Adrenal gland (tissue), 9 donors: ENCODE measurements at regions not wholly inside any gene's neighbourhood (a gene's known extent, or its start where the extent isn't known, plus 50 kb on each side); places are given as distances from the start of the nearest gene placed in this dataset.

Experiments
- DNase-seq, 7 donors: peaks; one replicate each; pipeline ENCODE4 v3.0.0-alpha.2; 2019 to 2020
- H3K27ac ChIP-seq, 5 donors: fragments of 200-600 bp; sonication (generic) in 4 of 5; 1 replicate in 3 of 5; 2 replicates in 2 of 5; pipeline versions ENCODE4 v1.5.1 to v1.8.0; 2016 to 2020; ENCODE audit warnings: mild to moderate bottlenecking in 1 of 5
- H3K27me3 ChIP-seq: fragments of 200-600 bp; 2 replicates; pipeline ENCODE4 v1.8.0; 2021
- H3K36me3 ChIP-seq, 2 donors: fragments of 200-600 bp; replicated peaks in 1 of 2; 1 replicate in 1 of 2; 2 replicates in 1 of 2; pipeline versions ENCODE4 v1.5.1 to v1.8.0; 2018 to 2022
- H3K4me1 ChIP-seq, 2 donors: fragments of 200-600 bp; replicated peaks in 1 of 2; 1 replicate in 1 of 2; 2 replicates in 1 of 2; pipeline versions ENCODE4 v1.5.1 to v1.8.0; 2018 to 2021
- H3K4me3 ChIP-seq, 4 donors: fragments of 200-600 bp; sonication (generic) in 3 of 4; one replicate each; pipeline ENCODE4 v1.5.1; 2016 to 2018
- H3K9me3 ChIP-seq, 3 donors: fragments of 200-600 bp; sonication (generic) in 1 of 3; replicated peaks in 1 of 3; 1 replicate in 2 of 3; 2 replicates in 1 of 3; pipeline versions ENCODE4 v1.5.1 to v1.8.0; 2016 to 2021
- CTCF ChIP-seq, 6 experiments: fragments of 450-650 bp in 4 of 6; fragments of 200-600 bp in 2 of 6; sonication (generic) in 1 of 6; IDR thresholded peaks; 1 replicate in 5 of 6; 2 replicates in 1 of 6; pipeline versions ENCODE4 v1.5.1 to v1.8.0; 2016 to 2021; ENCODE audit warnings: antibody characterized with exemption in 6 of 6, mild to moderate bottlenecking in 2 of 6, moderate library complexity in 1 of 6
- POLR2A ChIP-seq, 2 donors: fragments of 450-650 bp; IDR thresholded peaks; one replicate each; pipeline ENCODE4 v1.6.1; 2017; ENCODE audit warnings: antibody characterized with exemption in 2 of 2, mild to moderate bottlenecking in 2 of 2, moderate library complexity in 1 of 2
- WGBS, 4 donors: extraction: QIAGEN DNeasy Blood & Tissue Kit in 2 of 4; methylation state at CpG; one replicate each; pipeline versions ENCODE4 v1.1.5 to v1.1.7; 2013 to 2017; 5-methylcytosine and 5-hydroxymethylcytosine counted together
- intact Hi-C, 2 donors: fragments of 100-400 bp; cut with DNase I; formaldehyde crosslinking; loops; one replicate each; pipeline versions ENCODE4 v1.14.1 to v1.15.0; 2022 to 2023
- donor health status: healthy with polysubstance abuse.
- donor health status: Bipolar disorder and iron deficiency.
- donor health status: DM: yes; HTN: yes; CAD: no.
- donor health status: DM: no; HTN: no; CAD: no.
- donor health status: DM: no; HTN: no; CAD: no.

DNA sequence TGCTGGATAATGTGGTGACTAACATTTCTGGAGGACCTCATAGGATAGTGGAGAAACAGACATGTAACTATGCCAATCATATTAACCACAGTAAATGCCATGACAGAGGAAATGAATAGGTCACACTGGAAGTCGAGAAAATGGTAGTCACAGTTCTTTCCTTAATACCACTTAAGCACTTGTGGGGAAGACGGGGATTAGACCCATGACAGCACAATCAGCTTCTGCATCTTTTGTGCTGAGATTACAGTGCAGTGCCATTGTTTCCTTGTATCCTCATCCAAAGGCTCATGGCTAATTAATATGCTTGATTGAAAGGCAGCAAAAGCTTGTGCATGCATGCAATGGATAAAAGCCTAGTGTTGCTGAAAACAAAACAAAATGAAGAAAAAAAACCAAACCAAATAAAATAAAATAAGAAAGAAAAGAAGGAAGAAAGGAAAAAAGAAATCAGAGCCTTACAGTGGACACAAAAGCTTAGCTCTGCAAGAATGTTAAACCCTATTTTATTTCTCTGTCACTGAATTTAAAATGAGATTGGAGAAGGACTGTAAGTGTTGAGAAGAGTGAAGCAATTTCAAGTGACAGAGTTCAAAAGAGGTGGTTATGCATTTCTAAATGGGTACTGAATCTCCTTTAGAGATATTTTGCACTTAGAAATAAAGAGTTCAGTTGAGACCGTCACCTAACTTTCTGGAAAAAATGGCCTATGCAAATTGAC, 1011.9 kb downstream of the CDH8 start:
- H3K4me1 ChIP-seq, result no peaks in the 10 kb centered on the region
- H3K4me3 ChIP-seq, result no peak overlapping the region
- no peaks in the 10 kb centered on the region for H3K36me3 ChIP-seq
- intact Hi-C loops, result no loop called here
- H3K27me3 ChIP-seq, result no peaks in the 10 kb centered on the region
- no peak for DNase-seq
- H3K9me3 ChIP-seq, result no peaks in the 10 kb centered on the region
- H3K27ac ChIP-seq, result no peak overlapping the region
- WGBS, 4 donors, result 54 to 75% (median 71%) methylated on average over 3 of the region's 3 CpGs
- TF ChIP-seq CTCF (IDR thresholded peaks at IDR 0.05) (no peak), POLR2A (IDR thresholded peaks at IDR 0.05) (no peak)

GRCh38 chr16:61014869-61015268, 1021.4 kb downstream of the CDH8 start:
- Histone ChIP-seq H3K9me3 (no peaks in the 10 kb centered on the region), H3K27me3 (no peaks in the 10 kb centered on the region), H3K4me3 (no peak overlapping the region), H3K4me1 (no peaks in the 10 kb centered on the region), H3K36me3 (no peaks in the 10 kb centered on the region), H3K27ac (no peak overlapping the region)
- DNase-seq, result no peak
- intact Hi-C loops, result no loop called here
- 71 to 100% (median 75%) methylated on average over 1 to 6 of the region's 6 CpGs for WGBS, 4 donors
- TF ChIP-seq POLR2A (IDR thresholded peaks at IDR 0.05) (no peak), CTCF (IDR thresholded peaks at IDR 0.05) (no peak)

DNA sequence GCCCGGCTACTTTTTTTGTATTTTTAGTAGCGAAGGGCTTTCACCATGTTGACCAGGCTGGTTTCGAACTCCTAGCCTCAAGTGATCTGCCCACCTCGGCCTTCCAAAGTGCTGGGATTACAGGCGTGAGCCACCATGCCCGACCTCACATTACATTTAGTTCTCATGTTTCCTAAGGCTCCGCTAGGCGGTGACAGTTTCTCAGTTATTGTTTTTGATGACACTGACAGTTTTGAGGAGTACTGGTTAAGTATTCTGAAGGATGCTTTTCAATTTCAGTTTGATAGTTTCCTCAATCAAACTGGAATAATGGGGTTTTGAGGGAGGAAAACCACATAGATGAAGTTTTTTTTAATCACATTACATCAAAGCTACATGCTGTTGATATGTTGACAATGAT, 1028.5 kb downstream of the CDH8 start:
- 66 to 80% (median 74%) methylated on average over 8 of the region's 8 CpGs for WGBS, 4 donors
- no peak for DNase-seq
- no peaks in the 10 kb centered on the region for H3K27me3 ChIP-seq

DNA sequence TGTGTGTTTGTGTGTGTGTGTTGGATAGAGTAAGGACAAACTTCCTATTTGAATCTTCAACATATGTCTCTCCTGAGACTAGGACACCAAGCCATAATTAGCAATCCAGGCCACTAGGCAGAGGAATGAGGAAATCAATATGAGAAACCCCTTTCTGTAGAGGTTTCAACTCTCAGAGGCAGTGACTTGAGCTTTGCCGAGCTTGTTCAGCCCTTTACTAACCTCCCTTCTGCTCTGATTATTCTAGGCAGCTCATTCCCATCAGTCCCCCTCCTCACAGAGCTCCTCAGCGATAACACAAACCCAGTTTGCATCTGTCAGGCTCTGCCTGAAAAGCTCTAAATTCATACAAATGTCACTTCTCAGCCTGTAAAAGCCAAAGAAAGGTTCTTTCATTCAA, 1030.3 kb downstream of the CDH8 start:
- TF ChIP-seq CTCF (IDR thresholded peaks at IDR 0.05), result no peak
- TF ChIP-seq POLR2A (IDR thresholded peaks at IDR 0.05), result no peak

More for the DNA sequence above, 1028.5 kb downstream of the CDH8 start:
- Histone ChIP-seq H3K4me3 (no peak overlapping the region), H3K27ac (no peak overlapping the region), H3K9me3 (no peaks in the 10 kb centered on the region), H3K36me3 (no peaks in the 10 kb centered on the region), H3K4me1 (no peaks in the 10 kb centered on the region)
- intact Hi-C loops, result no loop called here
- TF ChIP-seq CTCF (IDR thresholded peaks at IDR 0.05) (no peak), POLR2A (IDR thresholded peaks at IDR 0.05) (no peak)

More for the DNA sequence above, 1030.3 kb downstream of the CDH8 start:
- no peak for DNase-seq
- Histone ChIP-seq H3K9me3 (no peaks in the 10 kb centered on the region), H3K4me3 (no peak overlapping the region), H3K27ac (no peak overlapping the region), H3K27me3 (no peaks in the 10 kb centered on the region), H3K36me3 (no peaks in the 10 kb centered on the region), H3K4me1 (no peaks in the 10 kb centered on the region)
- 45 to 67% (median 52%) methylated on average over 2 of the region's 2 CpGs for whole genome bisulfite sequencing, 4 donors
- intact Hi-C loops, result no loop called here
